NCI-H1694 treated with DMSO at 0.1 percent for 48 hours (cell line): ENCODE measurements at regions not wholly inside any gene's neighbourhood (a gene's known extent, or its start where the extent isn't known, plus 50 kb on each side); places are given as distances from the start of the nearest gene placed in this dataset.

ENCODE experiments used
- DNase-seq: peaks from one replicate; lab custom pipeline; 2025; lab: John Stamatoyannopoulos, UW

- DNase-seq, result no peak
These were observed 104.7 kb upstream of the LINGO1 start for GRCh38 chr15:77737238-77738037.

DNA sequence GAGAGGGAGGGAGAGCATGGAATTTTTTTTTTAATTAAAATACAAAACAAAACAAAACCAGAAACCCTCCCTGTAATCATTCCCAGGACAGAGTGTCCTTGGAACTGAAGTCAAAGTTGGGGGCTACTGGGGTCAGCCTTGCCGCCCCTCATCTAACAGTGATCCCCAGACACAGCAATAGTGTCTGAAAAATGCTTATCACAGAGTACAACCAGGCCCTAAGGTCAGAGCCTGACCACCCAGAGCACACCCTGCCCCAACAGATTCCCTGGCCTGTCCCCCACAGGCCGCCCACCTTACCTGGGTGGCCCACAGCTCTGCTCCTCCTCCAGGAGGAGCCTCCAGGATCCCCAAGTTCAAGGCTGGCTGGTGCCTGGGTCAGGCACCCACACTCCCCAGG lies 101.6 kb upstream of the LINGO1 start:
- no peak for DNase-seq

DNA sequence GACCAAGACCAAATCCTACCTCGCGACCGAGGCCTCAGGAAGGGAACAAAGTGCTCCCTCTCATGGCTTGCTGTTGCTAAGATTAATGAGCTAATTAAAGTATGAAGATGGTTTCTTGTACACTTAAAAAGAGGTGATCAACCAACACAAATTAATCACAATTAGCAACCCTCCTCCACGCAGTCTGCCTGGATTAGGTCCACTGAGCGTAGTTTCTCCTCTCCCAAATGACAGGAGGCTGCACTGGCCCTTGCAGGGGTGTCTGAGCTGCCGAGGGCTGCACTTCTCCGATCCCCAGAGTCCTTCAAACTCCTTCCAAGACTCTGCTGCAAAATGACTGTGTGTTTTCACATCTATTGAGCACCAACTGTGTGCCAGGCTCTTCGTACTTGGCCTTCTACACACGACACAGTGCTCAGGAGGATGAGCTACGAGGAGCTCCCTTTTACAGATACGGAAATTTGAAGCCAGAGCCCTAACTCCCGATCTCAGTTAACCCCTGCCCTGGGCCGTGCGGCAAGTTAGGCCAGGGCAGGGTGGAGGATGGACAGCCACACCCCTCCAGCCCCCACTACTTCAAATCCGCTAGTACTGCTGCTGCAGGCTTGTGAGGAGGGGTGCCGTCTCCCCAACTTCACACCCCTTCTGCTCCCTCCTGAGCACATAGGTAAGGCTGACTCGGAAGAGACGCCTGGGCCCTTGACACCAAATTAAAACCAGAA lies 101.0 kb upstream of the LINGO1 start:
- DNase-seq, result no peak

- no peak for DNase-seq
These were observed 100.0 kb upstream of the LINGO1 start for GRCh38 chr15:77732514-77733335.

DNA sequence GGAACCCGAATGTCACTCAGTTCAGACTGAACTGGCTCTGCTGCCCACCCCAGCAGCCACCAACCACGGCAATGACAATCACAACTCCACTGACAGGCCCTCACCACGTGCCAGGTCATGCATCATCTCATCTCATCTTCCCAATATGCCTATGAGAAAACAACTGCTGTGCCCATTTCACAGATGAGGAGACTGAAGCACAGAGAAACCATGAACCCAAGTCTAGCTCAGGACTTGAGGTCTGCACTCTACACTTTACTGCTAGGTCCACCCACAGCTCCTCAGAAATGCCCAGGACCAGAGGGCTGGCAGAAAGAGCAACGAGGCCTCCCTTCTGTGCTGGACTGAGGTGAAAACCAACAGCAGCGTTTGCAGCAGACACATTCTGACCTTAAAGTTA lies 99.2 kb upstream of the LINGO1 start:
- DNase-seq, result no peak

GRCh38 chr15:77731067-77731466 lies 98.4 kb upstream of the LINGO1 start:
- no peak for DNase-seq

- DNase-seq, result no peak
These were observed 95.1 kb upstream of the LINGO1 start for GRCh38 chr15:77727635-77728304.

DNA sequence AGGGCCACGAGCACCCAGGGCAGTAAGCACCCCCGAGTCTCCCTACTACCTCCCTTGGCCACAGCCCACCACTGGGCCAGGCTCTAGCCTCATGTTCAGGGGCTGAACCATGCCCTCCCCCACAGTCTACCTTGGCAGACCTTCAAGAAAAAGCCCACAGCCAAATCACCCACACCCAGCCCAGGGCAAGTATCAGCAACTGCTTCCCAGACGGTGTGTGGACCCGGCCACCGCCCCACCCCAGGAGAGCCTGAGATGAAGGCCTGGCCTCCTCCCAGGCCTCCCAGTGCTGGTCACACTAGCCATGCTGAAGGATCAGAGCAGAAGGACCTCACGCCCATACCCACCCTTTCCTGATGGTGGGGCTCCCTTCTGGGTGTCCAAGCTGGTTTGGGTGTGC lies 92.0 kb upstream of the LINGO1 start:
- DNase-seq, result no peak

DNA sequence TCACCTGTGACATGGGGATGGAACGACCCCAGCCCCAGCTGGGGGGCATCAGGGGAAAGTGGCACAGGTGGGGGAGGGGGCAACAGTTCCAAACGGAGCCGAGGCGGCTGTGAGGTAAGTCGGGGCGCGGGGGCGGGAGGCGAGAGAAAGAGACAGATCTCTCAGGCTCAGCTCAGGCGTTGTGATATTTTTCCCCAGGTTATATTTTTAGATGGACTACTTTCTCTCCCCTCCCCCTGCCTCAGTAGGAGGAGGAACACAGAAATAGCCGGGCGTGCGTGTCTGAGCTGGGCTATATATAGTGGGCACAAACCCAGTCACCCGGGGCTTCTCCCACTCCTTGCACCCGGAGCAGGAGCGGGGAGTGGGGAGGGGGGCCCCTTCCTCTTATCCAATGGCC lies 91.0 kb upstream of the LINGO1 start:
- DNase-seq, result no peak

GRCh38 chr15:77722759-77723460 lies 90.2 kb upstream of the LINGO1 start:
- no peak for DNase-seq

GRCh38 chr15:77721963-77722362 lies 89.3 kb upstream of the LINGO1 start:
- DNase-seq, result no peak

DNA sequence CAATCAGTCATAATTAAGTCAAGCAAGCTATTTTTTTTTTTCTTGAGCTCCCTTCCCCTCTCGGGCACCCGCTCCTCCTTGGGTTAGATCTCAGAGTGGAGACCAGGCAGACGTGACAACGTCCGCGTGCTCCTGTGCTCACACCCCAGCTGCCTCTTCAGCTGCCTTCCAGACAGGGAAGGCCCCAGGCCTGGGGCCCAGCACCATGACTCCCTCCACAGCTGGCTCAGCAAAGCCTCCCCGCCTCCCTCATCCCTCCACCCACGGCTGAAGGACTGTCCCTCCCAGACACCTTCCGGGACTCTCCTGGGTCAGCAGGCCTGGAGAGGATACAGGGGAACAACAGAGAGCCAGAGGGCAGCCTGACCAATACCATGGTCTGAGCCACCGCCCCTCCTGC lies 87.9 kb upstream of the LINGO1 start:
- no peak for DNase-seq

GRCh38 chr15:77720173-77720572 lies 87.5 kb upstream of the LINGO1 start:
- DNase-seq, result no peak

GRCh38 chr15:77719450-77719849 lies 86.7 kb upstream of the LINGO1 start:
- DNase-seq, result no peak

- DNase-seq, result no peak
These were observed 84.8 kb upstream of the LINGO1 start for GRCh38 chr15:77717333-77717990.

GRCh38 chr15:77716632-77717332 lies 84.1 kb upstream of the LINGO1 start:
- no peak for DNase-seq

- no peak for DNase-seq
These were observed 83.1 kb upstream of the LINGO1 start for GRCh38 chr15:77715860-77716259.

- no peak for DNase-seq
These were observed 82.3 kb upstream of the LINGO1 start for GRCh38 chr15:77715051-77715450.

DNA sequence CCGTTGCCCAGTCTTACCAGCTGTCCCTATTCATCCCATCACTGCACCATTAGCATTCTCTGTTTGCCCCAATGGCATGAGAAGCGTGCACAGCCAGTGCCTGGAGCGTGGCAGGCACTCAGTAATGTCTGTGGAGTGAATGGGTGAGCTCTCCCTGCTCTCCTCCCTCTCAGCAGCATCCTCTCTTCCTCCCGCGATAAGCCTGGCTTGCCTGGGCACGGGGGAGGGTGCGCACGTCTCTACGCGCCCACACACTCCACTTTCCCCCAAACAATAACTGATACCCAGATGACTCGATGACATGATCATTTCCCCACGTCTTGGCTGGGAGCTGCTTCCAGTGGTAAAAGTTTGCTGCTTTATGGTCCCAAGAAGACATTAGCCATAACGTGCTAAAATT lies 81.8 kb upstream of the LINGO1 start:
- DNase-seq, result no peak

DNA sequence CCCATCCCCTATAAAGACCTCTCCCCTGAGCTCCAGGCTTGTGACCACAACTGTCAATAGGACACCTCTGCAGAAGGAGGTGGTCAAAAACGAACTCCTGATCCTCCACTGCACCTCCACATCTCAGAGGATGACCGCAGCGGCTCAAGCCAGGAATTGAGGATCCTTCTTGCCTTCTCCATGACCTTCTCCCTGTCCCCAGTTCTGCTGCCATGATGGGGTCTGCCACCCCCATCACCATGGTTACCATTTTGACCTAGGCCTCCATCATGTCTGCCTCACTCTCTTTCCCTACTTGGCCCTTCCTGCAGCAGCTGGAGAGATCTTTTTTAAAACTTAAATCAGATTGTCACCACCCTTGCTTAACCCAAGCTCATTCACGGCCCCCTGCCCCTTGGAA lies 81.3 kb upstream of the LINGO1 start:
- no peak for DNase-seq
